Large intestine (tissue), 3 donors: ENCODE measurements at regions not wholly inside any gene's neighbourhood (a gene's known extent, or its start where the extent isn't known, plus 50 kb on each side); places are given as distances from the start of the nearest gene placed in this dataset.
A peak's percentile ranks its signal among the peaks of the same experiment; 100 is the strongest.
"Not testable (repeated sequence)": the region's sequence is repeated elsewhere in the genome, so short reads cannot be mapped to it uniquely, and the experiment has no call there.

ENCODE experiments used
- DNase-seq, 2 donors: peaks; one replicate each; pipeline versions ENCODE4 v3.0.0 to v3.0.0-alpha.2; 2013
- H3K27ac ChIP-seq: one replicate; pipeline ENCODE4 v1.5.1; 2013; ENCODE audit warnings: low read length
- H3K27me3 ChIP-seq: 2 replicates; pipeline ENCODE4 v1.6.1; 2013; ENCODE audit warnings: low read length; ENCODE audit not compliant: control insufficient read depth, insufficient read depth
- H3K36me3 ChIP-seq: 2 replicates; pipeline ENCODE4 v1.6.1; 2013; ENCODE audit warnings: low read length; ENCODE audit not compliant: control insufficient read depth, insufficient read depth
- H3K4me1 ChIP-seq: one replicate; pipeline ENCODE4 v1.6.1; 2013; ENCODE audit warnings: low read length; ENCODE audit not compliant: control insufficient read depth, insufficient read depth
- H3K4me3 ChIP-seq: one replicate; pipeline ENCODE4 v1.5.1; 2013; ENCODE audit warnings: low read length
- H3K9me3 ChIP-seq: one replicate; pipeline ENCODE4 v1.6.1; 2013; ENCODE audit warnings: mild to moderate bottlenecking, low read depth, low read length, moderate library complexity; ENCODE audit not compliant: control insufficient read depth
- WGBS: methylation state at CpG from one replicate; pipeline ENCODE4 v1.1.5; 2013; ENCODE audit warnings: low lambda C conversion rate; ENCODE audit not compliant: insufficient coverage; 5-methylcytosine and 5-hydroxymethylcytosine counted together

- Histone ChIP-seq H3K4me3 (peak overlapping the region; percentile 87), H3K27ac (peak overlapping the region; percentile 29), H3K9me3 (no peaks in the 10 kb centered on the region), H3K36me3 (no peaks in the 10 kb centered on the region), H3K4me1 (peaks cover 3% of the 10 kb centered on the region), H3K27me3 (no peaks in the 10 kb centered on the region)
- 67% methylated on average over 1 of the region's 2 CpGs for WGBS
- no peak for DNase-seq
Measured at GRCh38 chr13:21297447-21297846, 121.0 kb downstream of the MRPL57 start.

- H3K4me1 ChIP-seq, result peaks cover 3% of the 10 kb centered on the region
- H3K27me3 ChIP-seq, result no peaks in the 10 kb centered on the region
- peak overlapping the region; percentile 63 for H3K27ac ChIP-seq
- H3K9me3 ChIP-seq, result no peaks in the 10 kb centered on the region
- peaks cover 3% of the 10 kb centered on the region for H3K36me3 ChIP-seq
- no CpG with 5 or more reads among the region's 74 CpGs for WGBS
- peak; percentile 94 to 95 for DNase-seq
- H3K4me3 ChIP-seq, result peak overlapping the region; percentile 87
Measured at GRCh38 chr13:21297914-21298831, 121.7 kb downstream of the MRPL57 start.

GRCh38 chr13:21304256-21304655, 127.8 kb downstream of the MRPL57 start:
- Histone ChIP-seq H3K36me3 (peaks cover 5% of the 10 kb centered on the region), H3K4me3 (no peak overlapping the region), H3K4me1 (peaks cover 3% of the 10 kb centered on the region), H3K9me3 (no peaks in the 10 kb centered on the region), H3K27me3 (no peaks in the 10 kb centered on the region), H3K27ac (no peak overlapping the region)
- no CpG with 5 or more reads among the region's 6 CpGs for WGBS
- DNase-seq, result no peak

- WGBS, result no CpG with 5 or more reads among the region's 12 CpGs
- H3K4me1 ChIP-seq, H3K36me3 ChIP-seq, H3K9me3 ChIP-seq, H3K27me3 ChIP-seq, H3K4me3 ChIP-seq, DNase-seq, H3K27ac ChIP-seq: not testable (repeated sequence)
Measured at GRCh38 chr13:21306300-21307073, 130.0 kb downstream of the MRPL57 start.

- H3K27me3 ChIP-seq, H3K4me3 ChIP-seq, H3K36me3 ChIP-seq, H3K4me1 ChIP-seq, H3K9me3 ChIP-seq, H3K27ac ChIP-seq, DNase-seq: not testable (repeated sequence)
- no CpG with 5 or more reads among the region's 12 CpGs for WGBS
Measured at GRCh38 chr13:21307158-21307557, 130.7 kb downstream of the MRPL57 start.

- H3K27ac ChIP-seq, result no peak overlapping the region
- no peaks in the 10 kb centered on the region for H3K9me3 ChIP-seq
- no peaks in the 10 kb centered on the region for H3K4me1 ChIP-seq
- H3K4me3 ChIP-seq, result no peak overlapping the region
- no peak for DNase-seq
- H3K27me3 ChIP-seq, result no peaks in the 10 kb centered on the region
- no CpG with 5 or more reads among the region's 2 CpGs for WGBS
- no peaks in the 10 kb centered on the region for H3K36me3 ChIP-seq
Measured at GRCh38 chr13:21308906-21309305, 132.4 kb downstream of the MRPL57 start.

- no peak for DNase-seq
- Histone ChIP-seq H3K36me3 (no peaks in the 10 kb centered on the region), H3K27me3 (no peaks in the 10 kb centered on the region), H3K27ac (no peak overlapping the region), H3K4me3 (no peak overlapping the region), H3K4me1 (no peaks in the 10 kb centered on the region), H3K9me3 (no peaks in the 10 kb centered on the region)
- whole genome bisulfite sequencing, result no CpG with 5 or more reads among the region's 5 CpGs
Measured at GRCh38 chr13:21309542-21310172, 133.2 kb downstream of the MRPL57 start.

GRCh38 chr13:21310220-21310619, 133.8 kb downstream of the MRPL57 start:
- Histone ChIP-seq H3K27me3 (no peaks in the 10 kb centered on the region), H3K9me3 (no peaks in the 10 kb centered on the region), H3K27ac (no peak overlapping the region), H3K36me3 (no peaks in the 10 kb centered on the region), H3K4me1 (no peaks in the 10 kb centered on the region), H3K4me3 (no peak overlapping the region)
- WGBS, result 90% methylated on average over 2 of the region's 3 CpGs
- DNase-seq, result no peak

- 100% methylated on average over 1 of the region's 1 CpG for WGBS
- not testable (repeated sequence) for H3K4me3 ChIP-seq
Measured at GRCh38 chr13:21314976-21315375, 138.5 kb downstream of the MRPL57 start.

GRCh38 chr13:21316376-21316775, 139.9 kb downstream of the MRPL57 start:
- H3K36me3 ChIP-seq, result no peaks in the 10 kb centered on the region
- no peak overlapping the region for H3K27ac ChIP-seq
- H3K9me3 ChIP-seq, result no peaks in the 10 kb centered on the region
- H3K4me3 ChIP-seq, result no peak overlapping the region
- H3K4me1 ChIP-seq, result no peaks in the 10 kb centered on the region
- no peaks in the 10 kb centered on the region for H3K27me3 ChIP-seq
- DNase-seq, result no peak

More at GRCh38 chr13:21314976-21315375, 138.5 kb downstream of the MRPL57 start:
- H3K9me3 ChIP-seq, H3K36me3 ChIP-seq, H3K4me1 ChIP-seq, H3K27me3 ChIP-seq, H3K27ac ChIP-seq, DNase-seq: not testable (repeated sequence)
